A549 (cell line): ENCODE measurements at regions not wholly inside any gene's neighbourhood (a gene's known extent, or its start where the extent isn't known, plus 50 kb on each side); places are given as distances from the start of the nearest gene placed in this dataset.
"Not testable (repeated sequence)": the region's sequence is repeated elsewhere in the genome, so short reads cannot be mapped to it uniquely, and the experiment has no call there.

Source experiments
- ATAC-seq, 2 experiments: fragments of 200-7000 bp in 1 of 2; fragments of >200 bp in 1 of 2; cut with Nextera tagmentation in 1 of 2; cut with Tn5 transposase in 1 of 2; 3 replicates each; pipeline versions ENCODE4 v1.8.0 to v1.9.1; 2018 to 2020; ENCODE audit warnings: mild to moderate bottlenecking in 1 of 2, moderate library complexity in 1 of 2
- CTCF ChIA-PET: fragments of 300-600 bp; sonication (Branson Sonifier 250); formaldehyde crosslinking; extraction: SDS; loops from one replicate; lab custom pipeline; 2021; ENCODE audit warnings: antibody characterized with exemption, inconsistent platforms; lab: Yijun Ruan, JAX
- POLR2A ChIA-PET: fragments of 350-600 bp; formaldehyde crosslinking; extraction: SDS; loops from one replicate; lab custom pipeline; 2021; ENCODE audit warnings: antibody characterized with exemption, inconsistent platforms; lab: Yijun Ruan, JAX
- DNase-seq, 2 experiments: peaks; one replicate each; pipeline versions ENCODE4 v3.0.0 to v3.0.0-alpha.2; 2011 to 2016; ENCODE audit warnings: low read depth in 1 of 2, low spot score in 1 of 2
- FAIRE-seq: peaks from 2 replicates; lab custom pipeline; 2011; peaks lifted over from hg19 to GRCh38; lab: Jason Lieb, UNC
- H3K27ac ChIP-seq, 2 experiments: fragments of >200 bp; sonication (Bioruptor Twin); formaldehyde crosslinking; 3 replicates each; pipeline ENCODE4 v1.5.1; 2016 to 2017
- H3K4me1 ChIP-seq: fragments of >200 bp; sonication (Bioruptor Twin); formaldehyde crosslinking; 3 replicates; pipeline ENCODE4 v1.6.1; 2016
- H3K4me2 ChIP-seq: fragments of >200 bp; sonication (Bioruptor Twin); formaldehyde crosslinking; 3 replicates; pipeline ENCODE4 v1.6.1; 2016
- H3K4me3 ChIP-seq: fragments of >200 bp; sonication (Bioruptor Twin); formaldehyde crosslinking; 3 replicates; pipeline ENCODE4 v1.5.1; 2016
- H3K9me3 ChIP-seq: fragments of >200 bp; sonication (Bioruptor Twin); formaldehyde crosslinking; 3 replicates; pipeline ENCODE4 v1.6.1; 2016
- CEBPB ChIP-seq, 2 experiments: fragments of >200 bp in 1 of 2; sonication (Bioruptor Twin) in 1 of 2; formaldehyde crosslinking in 1 of 2; IDR thresholded peaks; 2 replicates each; pipeline ENCODE4 v1.6.1; 2012 to 2016
- FOSL2 ChIP-seq, 2 experiments: fragments of 450-650 bp in 1 of 2; fragments of >200 bp in 1 of 2; sonication (Bioruptor Twin) in 1 of 2; formaldehyde crosslinking; IDR thresholded peaks; 2 replicates each; pipeline versions ENCODE4 v1.5.0 to v1.6.1; 2016 to 2020; ENCODE audit warnings: mild to moderate bottlenecking in 1 of 2, moderate library complexity in 1 of 2
- GATA3 ChIP-seq: IDR thresholded peaks from 2 replicates; pipeline ENCODE4 v1.6.1; 2012; ENCODE audit warnings: borderline replicate concordance
- HOXA7 ChIP-seq: fragments of 250-450 bp; sonication (Bioruptor Pico); IDR thresholded peaks from 2 replicates; pipeline ENCODE4 v1.5.0; 2020; ENCODE audit warnings: mild to moderate bottlenecking, moderate library complexity
- HOXB13 ChIP-seq: fragments of 250-450 bp; sonication (Bioruptor Pico); IDR thresholded peaks from 2 replicates; pipeline ENCODE4 v1.5.0; 2020; ENCODE audit warnings: low read depth, mild to moderate bottlenecking, moderate library complexity
- JUNB ChIP-seq: fragments of >200 bp; sonication (Bioruptor Twin); formaldehyde crosslinking; IDR thresholded peaks from 2 replicates; pipeline ENCODE4 v1.6.1; 2016
- MAX ChIP-seq: IDR thresholded peaks from 2 replicates; pipeline ENCODE4 v1.6.1; 2012
- RAD21 ChIP-seq, 2 experiments: fragments of >200 bp in 1 of 2; sonication (Bioruptor Twin) in 1 of 2; formaldehyde crosslinking in 1 of 2; IDR thresholded peaks in 1 of 2; conservative IDR thresholded peaks in 1 of 2; 2 replicates in 1 of 2; 3 replicates in 1 of 2; pipeline ENCODE4 v1.6.1; 2012 to 2018; ENCODE audit warnings: inconsistent platforms in 1 of 2
- SMC3 ChIP-seq: fragments of >200 bp; sonication (Bioruptor Twin); formaldehyde crosslinking; IDR thresholded peaks from 3 replicates; pipeline ENCODE4 v1.6.1; 2018; ENCODE audit warnings: inconsistent platforms
- WGBS: methylation state at CpG from one replicate; pipeline ENCODE4 v1.1.6; 2017; ENCODE audit errors: missing lambda C conversion rate; 5-methylcytosine and 5-hydroxymethylcytosine counted together

GRCh38 chr1:234817313-234818039 lies 207.5 kb upstream of the IRF2BP2 start:
- WGBS: 1% methylated on average over 9 of the region's 11 CpGs
- H3K4me2 ChIP-seq: peak overlapping the region; percentile 72
- not testable (repeated sequence) for H3K9me3 ChIP-seq
- peak in 1 of 2 experiments; percentile 29; a peak in 1 of 4 replicates for TF ChIP-seq CEBPB (IDR thresholded peaks at IDR 0.05)
- peak; percentile 26 to 31; a peak in 2 of 5 replicates for TF ChIP-seq RAD21 (conservative IDR thresholded peaks at IDR 0.05 in 1 of 2, IDR thresholded peaks at IDR 0.05 in 1 of 2)
- peak; percentile 41; the same call in 1 of the 2 replicates for TF ChIP-seq HOXB13 (CRISPR knock-in tag)
- peak; percentile 20; the same call in 1 of the 2 replicates for TF ChIP-seq HOXA7 (CRISPR knock-in tag)
- TF ChIP-seq GATA3: peak; percentile 57; the same call in 1 of the 2 replicates
- TF ChIP-seq JUNB: 0 out of 2 replicates have a peak, but pooled peaks have one; percentile 38
- TF ChIP-seq, all 56 proteins: peak for 6; not testable (repeated sequence) for 50
- peak; percentile 62 to 92 for DNase-seq
- Histone ChIP-seq H3K4me1 (peaks cover 32% of the 10 kb centered on the region), H3K27ac (peak overlapping the region; percentile 92 to 95)
- CTCF ChIA-PET, POLR2A ChIA-PET, H3K4me3 ChIP-seq: not testable (repeated sequence)
- FAIRE-seq: peak; percentile 76
- ATAC-seq: peak; percentile 60 to 74

- H3K9me3 ChIP-seq, FAIRE-seq, H3K4me3 ChIP-seq, CTCF ChIA-PET: not testable (repeated sequence)
- H3K4me2 ChIP-seq: peak overlapping the region; percentile 72
- ATAC-seq (peak; percentile 16 to 22; a peak in 3 of 6 replicates), DNase-seq (peak in 1 of 2 experiments; percentile 48)
- H3K27ac ChIP-seq: peak overlapping the region; percentile 92 to 95
- peaks cover 36% of the 10 kb centered on the region for H3K4me1 ChIP-seq
- POLR2A ChIA-PET: interaction anchor here (0.6 kb wide), 1 partner anchor 328 kb away, joined by 4 read pairs; no protein-coding TSS in a partner anchor
- 38% methylated on average over 6 of the region's 7 CpGs for WGBS
Measured at GRCh38 chr1:234816864-234817263, 206.9 kb upstream of the IRF2BP2 start.

- FAIRE-seq, CTCF ChIA-PET, H3K9me3 ChIP-seq, DNase-seq, H3K4me3 ChIP-seq: not testable (repeated sequence)
- H3K4me1 ChIP-seq: peaks cover 41% of the 10 kb centered on the region
- H3K27ac ChIP-seq: peak overlapping the region; percentile 92 to 95
- 80% methylated on average over 19 of the region's 26 CpGs for WGBS
- peak overlapping the region; percentile 76 for H3K4me2 ChIP-seq
- ATAC-seq: peak in 1 of 2 experiments; percentile 2; a peak in 2 of 6 replicates
- POLR2A ChIA-PET: interaction anchor here (0.6 kb wide), 1 partner anchor 328 kb away, joined by 4 read pairs; no protein-coding TSS in a partner anchor
Measured at GRCh38 chr1:234816186-234816851, 206.3 kb upstream of the IRF2BP2 start.

GRCh38 chr1:234815295-234815815 lies 205.4 kb upstream of the IRF2BP2 start:
- POLR2A ChIA-PET: interaction anchor here (1.2 kb wide), 1 partner anchor 91 kb away, joined by 3 read pairs; no protein-coding TSS in a partner anchor
- ATAC-seq: peak; percentile 31 to 57; a peak in 5 of 6 replicates
- FAIRE-seq, H3K4me3 ChIP-seq, CTCF ChIA-PET, H3K9me3 ChIP-seq: not testable (repeated sequence)
- WGBS: 22% methylated on average over 6 of the region's 7 CpGs
- H3K27ac ChIP-seq: peak overlapping the region; percentile 92 to 94
- peak; percentile 25; the same call in 1 of the 2 replicates for TF ChIP-seq MAX
- DNase-seq: peak in 1 of 2 experiments; percentile 40
- peaks cover 45% of the 10 kb centered on the region for H3K4me1 ChIP-seq
- H3K4me2 ChIP-seq: peak overlapping the region; percentile 76

GRCh38 chr1:234814235-234814634 lies 204.3 kb upstream of the IRF2BP2 start:
- FAIRE-seq, POLR2A ChIA-PET, ATAC-seq, H3K4me3 ChIP-seq, H3K9me3 ChIP-seq, H3K4me2 ChIP-seq, DNase-seq, CTCF ChIA-PET: not testable (repeated sequence)
- peaks cover 50% of the 10 kb centered on the region for H3K4me1 ChIP-seq
- WGBS: 89% methylated on average over 2 of the region's 7 CpGs
- peak overlapping the region; percentile 36 to 64; a peak in 3 of 6 replicates for H3K27ac ChIP-seq

- ATAC-seq (peak; percentile 77 to 86), DNase-seq (peak in 1 of 2 experiments; percentile 78), FAIRE-seq (peak; percentile 56)
- CTCF ChIA-PET; POLR2A ChIA-PET; H3K4me3 ChIP-seq; H3K9me3 ChIP-seq; TF ChIP-seq FOSL2 (IDR thresholded peaks at IDR 0.05): not testable (repeated sequence)
- peak overlapping the region; percentile 73 to 81 for H3K27ac ChIP-seq
- peaks cover 42% of the 10 kb centered on the region for H3K4me1 ChIP-seq
- peak overlapping the region; percentile 58 for H3K4me2 ChIP-seq
- WGBS: 17% methylated on average over 4 of the region's 6 CpGs
- TF ChIP-seq SMC3 (0 out of 3 replicates have a peak, but pooled peaks have one; percentile 17), RAD21 (conservative IDR thresholded peaks at IDR 0.05 in 1 of 2, IDR thresholded peaks at IDR 0.05 in 1 of 2) (0 out of 5 replicates have a peak, but pooled peaks of 1 of the 2 experiments have one; percentile 16), FOSL2 (CRISPR knock-in tag; IDR thresholded peaks at IDR 0.05) (peak; percentile 25; the same call in 1 of the 2 replicates)
Measured at GRCh38 chr1:234811824-234812223, 201.8 kb upstream of the IRF2BP2 start.

GRCh38 chr1:234810726-234811125 lies 200.7 kb upstream of the IRF2BP2 start:
- H3K4me2 ChIP-seq, FAIRE-seq, DNase-seq, POLR2A ChIA-PET, ATAC-seq, H3K27ac ChIP-seq, H3K4me3 ChIP-seq, H3K9me3 ChIP-seq, CTCF ChIA-PET: not testable (repeated sequence)
- 90% methylated on average over 4 of the region's 4 CpGs for WGBS
- H3K4me1 ChIP-seq: peaks cover 31% of the 10 kb centered on the region

GRCh38 chr1:234809854-234810245 lies 199.9 kb upstream of the IRF2BP2 start:
- H3K4me3 ChIP-seq, DNase-seq, ATAC-seq, POLR2A ChIA-PET, CTCF ChIA-PET, H3K9me3 ChIP-seq, H3K4me2 ChIP-seq, FAIRE-seq: not testable (repeated sequence)
- Histone ChIP-seq H3K27ac (peak overlapping the region; percentile 4 to 64; a peak in 3 of 6 replicates), H3K4me1 (peaks cover 25% of the 10 kb centered on the region)
- 90% methylated on average over 3 of the region's 5 CpGs for WGBS
